ENCODE measurements at regions not wholly inside any gene's neighbourhood (a gene's known extent, or its start where the extent isn't known, plus 50 kb on each side); places are given as distances from the start of the nearest gene placed in this dataset.

GRCh38 chr20:6654513-6655252 is 112.8 kb upstream of the BMP2 start:
- no peak overlapping the region for H2AFZ ChIP-seq (ENCODE audit: low read length)
- DNase-seq = no peak
- H3K4me3 Mint-ChIP-seq = no peak overlapping the region
- H3K9me3 Mint-ChIP-seq = no peaks in the 10 kb centered on the region; a peak in 2 of 5 replicates
- H2BK120ac ChIP-seq (ENCODE audit: low read depth, low read length, poor library complexity, severe bottlenecking) = no peak overlapping the region
- 0 out of 4 replicates have a peak, but pooled peaks cover 0 to 3% of the 10 kb centered on the region in 2 experiments for H3K4me1 Mint-ChIP-seq
- H3K23me2 ChIP-seq (ENCODE audit: insufficient read length, low read depth, low read length, poor library complexity, severe bottlenecking) = no peaks in the 10 kb centered on the region
- TF ChIP-seq, protein P1, sequence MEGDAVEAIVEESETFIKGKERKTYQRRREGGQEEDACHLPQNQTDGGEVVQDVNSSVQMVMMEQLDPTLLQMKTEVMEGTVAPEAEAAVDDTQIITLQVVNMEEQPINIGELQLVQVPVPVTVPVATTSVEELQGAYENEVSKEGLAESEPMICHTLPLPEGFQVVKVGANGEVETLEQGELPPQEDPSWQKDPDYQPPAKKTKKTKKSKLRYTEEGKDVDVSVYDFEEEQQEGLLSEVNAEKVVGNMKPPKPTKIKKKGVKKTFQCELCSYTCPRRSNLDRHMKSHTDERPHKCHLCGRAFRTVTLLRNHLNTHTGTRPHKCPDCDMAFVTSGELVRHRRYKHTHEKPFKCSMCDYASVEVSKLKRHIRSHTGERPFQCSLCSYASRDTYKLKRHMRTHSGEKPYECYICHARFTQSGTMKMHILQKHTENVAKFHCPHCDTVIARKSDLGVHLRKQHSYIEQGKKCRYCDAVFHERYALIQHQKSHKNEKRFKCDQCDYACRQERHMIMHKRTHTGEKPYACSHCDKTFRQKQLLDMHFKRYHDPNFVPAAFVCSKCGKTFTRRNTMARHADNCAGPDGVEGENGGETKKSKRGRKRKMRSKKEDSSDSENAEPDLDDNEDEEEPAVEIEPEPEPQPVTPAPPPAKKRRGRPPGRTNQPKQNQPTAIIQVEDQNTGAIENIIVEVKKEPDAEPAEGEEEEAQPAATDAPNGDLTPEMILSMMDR (conservative IDR thresholded peaks at IDR 0.05) = no peak
- no peaks in the 10 kb centered on the region for H3K79me1 ChIP-seq (ENCODE audit: insufficient read depth, low read depth, low read length, poor library complexity, severe bottlenecking)
- H3K9ac ChIP-seq (ENCODE audit: extremely low read depth, insufficient read length, low read length) = no peak overlapping the region
- no peak overlapping the region for H2BK5ac ChIP-seq (ENCODE audit: insufficient read length, low read length)
- no peak overlapping the region for H2BK12ac ChIP-seq (ENCODE audit: insufficient read length, low read depth, low read length)
- no peak overlapping the region for H4K5ac ChIP-seq (ENCODE audit: insufficient read length, low read depth, low read length)
- H3K4me1 ChIP-seq (ENCODE audit: insufficient read depth, low read length) = no peaks in the 10 kb centered on the region
- H3K27me3 ChIP-seq (ENCODE audit: insufficient read depth, low read length) = no peaks in the 10 kb centered on the region
- no peak overlapping the region for H3K14ac ChIP-seq (ENCODE audit: insufficient read depth, low read length)
- no peaks in the 10 kb centered on the region for H4K20me1 ChIP-seq (ENCODE audit: control insufficient read depth, insufficient read depth, insufficient read length)
- H2BK20ac ChIP-seq (ENCODE audit: low read depth, low read length, poor library complexity, severe bottlenecking) = no peak overlapping the region
- no peak overlapping the region for H3T11ph ChIP-seq (ENCODE audit: low read length)
- no peak overlapping the region for H3K27ac ChIP-seq (ENCODE audit: insufficient read length, low read depth, low read length)
- no CpG with 5 or more reads among the region's 10 CpGs for WGBS (ENCODE audit: extremely low coverage, insufficient read length, low lambda C conversion rate)
- no peaks in the 10 kb centered on the region; the same call in 1 of the 2 replicates for H3K27me3 Mint-ChIP-seq (ENCODE audit: low read depth)
- H3K27ac Mint-ChIP-seq = peak overlapping the region in 1 of 3 experiments; percentile 50; a peak in 2 of 7 replicates
- H4K91ac ChIP-seq (ENCODE audit: insufficient read length, low read depth, low read length) = no peak overlapping the region
- H3K4me2 ChIP-seq (ENCODE audit: insufficient read depth, insufficient read length, low read length) = no peak overlapping the region
- no peak overlapping the region for H2BK15ac ChIP-seq (ENCODE audit: low read depth, low read length)
- H4K8ac ChIP-seq (replicated peaks; ENCODE audit: insufficient read length, low read depth, low read length) = no peak overlapping the region
- H3K79me2 ChIP-seq (ENCODE audit: insufficient read depth, low read length) = no peaks in the 10 kb centered on the region
- no peak overlapping the region for H3K18ac ChIP-seq (ENCODE audit: insufficient read length, low read depth, low read length)
- no peaks in the 10 kb centered on the region for H3K36me3 Mint-ChIP-seq (ENCODE audit: insufficient read depth in 1 of 3, low read depth in 3 of 3)
- no peaks in the 10 kb centered on the region for H3K9me3 ChIP-seq (ENCODE audit: control insufficient read depth, low read depth, low read length)
- H3K4ac ChIP-seq (ENCODE audit: low read depth, low read length) = no peak overlapping the region
- H3K56ac ChIP-seq (ENCODE audit: insufficient read length, low read depth, low read length) = no peak overlapping the region
- H2AK5ac ChIP-seq (ENCODE audit: insufficient read length, low read length) = no peak overlapping the region
- H3K23ac ChIP-seq (ENCODE audit: insufficient read length, low read depth, low read length) = no peak overlapping the region

All from H9 (cell line).